Neural progenitor cell (in vitro differentiated cells): ENCODE measurements at regions not wholly inside any gene's neighbourhood (a gene's known extent, or its start where the extent isn't known, plus 50 kb on each side); places are given as distances from the start of the nearest gene placed in this dataset.

Source experiments
- CTCF ChIP-seq: fragments of 200-600 bp; sonication (generic); IDR thresholded peaks from 2 replicates; pipeline ENCODE4 v1.5.1; 2017; ENCODE audit warnings: antibody characterized with exemption, mild to moderate bottlenecking
- EZH2 ChIP-seq: fragments of 200-600 bp; sonication (generic); IDR thresholded peaks from 2 replicates; pipeline ENCODE4 v1.6.1; 2017; ENCODE audit warnings: antibody characterized with exemption, mild to moderate bottlenecking, moderate library complexity
- EZH2phosphoT487 ChIP-seq: fragments of 200-600 bp; sonication (generic); IDR thresholded peaks from 2 replicates; pipeline ENCODE4 v1.6.1; 2017; ENCODE audit warnings: antibody characterized with exemption

- TF ChIP-seq CTCF = no peak
- TF ChIP-seq EZH2 = no peak
- no peak for TF ChIP-seq EZH2phosphoT487
These were observed 442.9 kb upstream of the HNRNPA3 start for GRCh38 chr2:176769499-176770370.
